GM21390 (cell line): ENCODE measurements at regions not wholly inside any gene's neighbourhood (a gene's known extent, or its start where the extent isn't known, plus 50 kb on each side); places are given as distances from the start of the nearest gene placed in this dataset.
"Not testable (repeated sequence)": the region's sequence is repeated elsewhere in the genome, so short reads cannot be mapped to it uniquely, and the experiment has no call there.

Experiments used
- ATAC-seq: cut with Tn5 transposase; IDR thresholded peaks from one replicate; pipeline ENCODE4 v1.9.1; 2021; ENCODE audit not compliant: unreplicated experiment

GRCh38 chrX:101823236-101823635 is 108.6 kb downstream of the ZMAT1 start:
- ATAC-seq: no peak

GRCh38 chrX:101817739-101818138 is 114.1 kb downstream of the ZMAT1 start:
- not testable (repeated sequence) for ATAC-seq

- ATAC-seq: no peak
These were observed 118.6 kb downstream of the ZMAT1 start for GRCh38 chrX:101813200-101813599.

- ATAC-seq: no peak
These were observed 128.4 kb downstream of the ZMAT1 start for GRCh38 chrX:101803451-101803850.

GRCh38 chrX:101799387-101799786 is 132.4 kb downstream of the ZMAT1 start:
- peak; percentile 99 for ATAC-seq

- ATAC-seq: no peak
These were observed 128.3 kb upstream of the ARMCX2 start for GRCh38 chrX:101787934-101788333.

- ATAC-seq: no peak
These were observed 125.5 kb upstream of the ARMCX2 start for GRCh38 chrX:101785142-101785541.

GRCh38 chrX:101780421-101780820 is 120.8 kb upstream of the ARMCX2 start:
- not testable (repeated sequence) for ATAC-seq

GRCh38 chrX:101774340-101774739 is 114.7 kb upstream of the ARMCX2 start:
- peak; percentile 100 for ATAC-seq

GRCh38 chrX:101764538-101764937 is 104.9 kb upstream of the ARMCX2 start:
- ATAC-seq: no peak

- peak; percentile 77 for ATAC-seq
These were observed 99.3 kb upstream of the ARMCX2 start for GRCh38 chrX:101759000-101759399.

- ATAC-seq: no peak
These were observed 91.1 kb upstream of the ARMCX2 start for GRCh38 chrX:101750744-101751143.

- ATAC-seq: no peak
These were observed 89.8 kb upstream of the ARMCX2 start for GRCh38 chrX:101749436-101749835.

- ATAC-seq: no peak
These were observed 85.4 kb upstream of the ARMCX2 start for GRCh38 chrX:101745046-101745445.

GRCh38 chrX:101744085-101744484 is 84.4 kb upstream of the ARMCX2 start:
- ATAC-seq: no peak

GRCh38 chrX:101740642-101741041 is 81.0 kb upstream of the ARMCX2 start:
- no peak for ATAC-seq

GRCh38 chrX:101738867-101739266 is 79.2 kb upstream of the ARMCX2 start:
- ATAC-seq: not testable (repeated sequence)

GRCh38 chrX:101738411-101738810 is 78.8 kb upstream of the ARMCX2 start:
- ATAC-seq: not testable (repeated sequence)

GRCh38 chrX:101736651-101737050 is 77.0 kb upstream of the ARMCX2 start:
- no peak for ATAC-seq

GRCh38 chrX:101732870-101733269 is 73.2 kb upstream of the ARMCX2 start:
- no peak for ATAC-seq

GRCh38 chrX:101729986-101730385 is 70.3 kb upstream of the ARMCX2 start:
- no peak for ATAC-seq
